IPS-20b (cell line): ENCODE measurements at regions not wholly inside any gene's neighbourhood (a gene's known extent, or its start where the extent isn't known, plus 50 kb on each side); places are given as distances from the start of the nearest gene placed in this dataset.

Source experiments
- H3K27ac ChIP-seq: one replicate; pipeline ENCODE4 v1.5.1; 2013; ENCODE audit warnings: low read length
- H3K27me3 ChIP-seq: 2 replicates; pipeline ENCODE4 v1.6.1; 2013; ENCODE audit warnings: mild to moderate bottlenecking, low read length, inconsistent platforms; ENCODE audit not compliant: insufficient read depth
- H3K36me3 ChIP-seq: 2 replicates; pipeline ENCODE4 v1.6.1; 2013; ENCODE audit warnings: low read depth, mild to moderate bottlenecking, inconsistent platforms, low read length, moderate library complexity; ENCODE audit not compliant: insufficient read depth
- H3K4me1 ChIP-seq: 2 replicates; pipeline ENCODE4 v1.6.1; 2013; ENCODE audit warnings: mild to moderate bottlenecking, control low read depth, inconsistent platforms, low read length, moderate library complexity; ENCODE audit not compliant: insufficient read depth
- H3K4me3 ChIP-seq: 2 replicates; pipeline ENCODE4 v1.5.1; 2013; ENCODE audit warnings: mild to moderate bottlenecking, low read length, inconsistent platforms
- H3K9ac ChIP-seq: 2 replicates; pipeline ENCODE4 v1.6.1; 2013; ENCODE audit warnings: low read depth, mild to moderate bottlenecking, inconsistent platforms, low read length, moderate library complexity
- H3K9me3 ChIP-seq: 2 replicates; pipeline ENCODE4 v1.6.1; 2013; ENCODE audit warnings: mild to moderate bottlenecking, low read depth, low read length, inconsistent platforms; ENCODE audit not compliant: insufficient read depth

DNA sequence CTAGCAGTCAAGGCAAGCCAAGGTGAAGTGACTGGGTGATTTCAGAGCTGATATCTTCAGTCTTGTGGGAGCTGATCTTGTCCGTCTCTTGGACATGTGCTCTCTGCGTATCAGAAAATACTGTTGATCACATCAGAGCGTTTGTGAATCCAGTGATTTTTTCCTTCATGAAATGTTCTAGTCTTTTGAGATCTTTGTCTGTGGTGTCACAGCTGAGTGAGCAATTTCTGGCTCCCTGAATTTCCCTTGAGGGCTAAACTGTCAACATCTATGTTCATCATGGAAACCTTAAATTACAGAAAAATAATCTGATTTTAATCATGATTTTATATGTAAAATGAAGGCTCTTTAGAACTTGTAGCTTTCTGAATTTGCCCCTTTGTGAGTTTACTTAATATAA lies 432.0 kb downstream of the CCDC85A start:
- Histone ChIP-seq H3K9ac (no peak overlapping the region), H3K9me3 (no peaks in the 10 kb centered on the region; the same call in 1 of the 2 replicates), H3K27ac (no peak overlapping the region), H3K27me3 (no peaks in the 10 kb centered on the region), H3K4me3 (no peak overlapping the region), H3K36me3 (no peaks in the 10 kb centered on the region), H3K4me1 (peaks cover under 1% of the 10 kb centered on the region; the same call in 1 of the 2 replicates)

DNA sequence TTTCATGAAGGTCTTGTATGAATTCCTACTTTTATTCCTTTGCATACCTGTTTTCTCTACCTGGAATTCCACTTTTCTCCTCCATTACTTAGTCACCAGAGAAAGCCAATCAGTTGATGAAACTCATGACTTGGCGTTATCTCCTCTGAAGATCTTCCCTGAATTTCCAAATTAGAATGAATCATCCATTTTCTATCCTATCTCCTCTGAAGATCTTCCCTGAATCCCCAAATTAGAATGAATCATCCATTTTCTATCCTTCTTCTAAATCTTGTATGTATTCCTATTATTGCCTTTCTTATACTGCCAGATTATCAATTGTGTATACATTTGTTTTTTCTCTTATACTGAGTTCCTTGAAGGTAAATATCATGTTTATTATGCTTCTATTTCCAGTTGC lies 440.4 kb downstream of the CCDC85A start:
- no peak overlapping the region for H3K27ac ChIP-seq
- H3K36me3 ChIP-seq = no peaks in the 10 kb centered on the region
- H3K27me3 ChIP-seq = no peaks in the 10 kb centered on the region
- H3K4me3 ChIP-seq = no peak overlapping the region
- no peaks in the 10 kb centered on the region for H3K4me1 ChIP-seq
- no peak overlapping the region for H3K9ac ChIP-seq
- no peaks in the 10 kb centered on the region; the same call in 1 of the 2 replicates for H3K9me3 ChIP-seq

DNA sequence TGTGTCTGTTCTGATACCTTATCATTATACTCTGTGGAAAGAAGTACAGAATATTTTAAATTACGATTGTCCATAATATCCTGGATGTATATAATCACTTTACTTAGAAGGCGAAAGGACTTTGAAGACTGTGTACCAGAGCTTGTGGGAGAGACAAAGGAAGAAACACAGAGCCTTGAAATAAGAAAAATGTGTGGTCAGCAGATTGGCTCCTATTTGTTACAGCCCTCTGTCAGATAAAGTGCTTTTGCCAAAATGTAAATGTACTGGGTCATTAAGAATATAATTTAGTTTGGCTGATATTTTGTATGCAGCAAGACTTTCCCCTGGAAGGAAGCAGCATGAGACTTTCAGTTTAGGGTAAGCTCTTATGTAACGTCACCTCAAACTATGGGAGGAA lies 443.1 kb downstream of the CCDC85A start:
- Histone ChIP-seq H3K27me3 (no peaks in the 10 kb centered on the region), H3K36me3 (no peaks in the 10 kb centered on the region), H3K4me1 (no peaks in the 10 kb centered on the region), H3K9ac (no peak overlapping the region), H3K4me3 (no peak overlapping the region), H3K27ac (no peak overlapping the region), H3K9me3 (no peaks in the 10 kb centered on the region)

DNA sequence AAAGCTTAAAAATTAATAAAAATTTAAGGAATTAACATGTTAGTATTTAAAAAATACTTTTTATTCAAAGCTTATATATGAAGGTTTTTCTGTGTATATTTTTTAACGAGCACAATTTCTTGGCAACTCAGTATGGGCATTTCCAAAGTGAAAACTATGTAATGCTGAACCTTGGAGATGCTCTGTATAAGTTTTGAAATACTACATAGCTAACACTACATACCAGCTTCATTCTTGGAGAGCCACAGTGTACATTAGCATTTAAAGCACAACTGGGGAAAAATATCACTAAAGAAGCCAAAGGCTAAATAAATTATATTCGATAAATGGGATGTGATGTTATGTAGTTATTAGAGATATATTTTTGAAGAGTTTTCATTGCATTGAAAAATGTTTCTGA lies 446.5 kb downstream of the CCDC85A start:
- Histone ChIP-seq H3K4me1 (no peaks in the 10 kb centered on the region), H3K27ac (no peak overlapping the region), H3K9ac (no peak overlapping the region), H3K4me3 (no peak overlapping the region), H3K9me3 (0 out of 2 replicates have a peak, but pooled peaks cover under 1% of the 10 kb centered on the region), H3K36me3 (no peaks in the 10 kb centered on the region), H3K27me3 (no peaks in the 10 kb centered on the region)

DNA sequence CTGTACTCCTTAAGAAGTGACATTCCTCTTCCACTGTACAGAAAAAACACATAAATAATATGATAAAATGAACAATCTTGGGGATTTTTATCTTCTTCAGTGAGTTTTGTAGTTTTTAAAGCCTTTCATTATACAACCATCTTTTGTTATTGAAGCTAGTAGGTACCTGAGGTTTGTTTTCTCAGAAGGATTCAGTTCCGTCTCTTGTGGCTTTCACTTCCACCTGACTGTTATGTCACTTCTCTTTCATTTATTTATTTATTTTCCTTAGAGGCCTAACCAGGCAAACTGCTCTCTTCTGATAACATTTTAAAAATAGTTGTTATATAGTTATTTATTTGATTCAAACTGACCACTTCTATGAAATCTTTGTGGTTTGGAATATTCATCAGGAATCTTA lies 464.2 kb downstream of the CCDC85A start:
- no peaks in the 10 kb centered on the region for H3K27me3 ChIP-seq
- no peaks in the 10 kb centered on the region for H3K4me1 ChIP-seq
- H3K4me3 ChIP-seq = no peak overlapping the region
- no peaks in the 10 kb centered on the region for H3K36me3 ChIP-seq
- no peak overlapping the region for H3K9ac ChIP-seq
- no peaks in the 10 kb centered on the region for H3K9me3 ChIP-seq
- no peak overlapping the region for H3K27ac ChIP-seq

DNA sequence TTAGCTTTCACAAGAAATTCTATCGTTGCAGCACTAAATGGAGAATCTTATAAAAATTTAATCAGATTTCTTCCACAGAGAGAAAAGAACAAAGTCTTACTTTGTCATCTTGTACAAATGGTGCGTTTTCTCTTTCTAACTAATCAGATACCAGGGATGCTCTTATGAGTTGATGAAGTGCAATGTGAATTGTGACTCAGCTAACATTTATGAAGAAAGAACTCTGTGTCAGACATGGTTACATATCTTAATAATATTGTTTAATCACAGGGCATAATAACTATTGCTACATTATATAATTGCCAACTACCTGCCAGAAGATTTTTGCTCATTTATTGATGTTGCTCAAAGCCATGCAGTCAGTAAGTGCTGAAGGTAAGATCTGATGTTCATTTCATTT lies 465.0 kb downstream of the CCDC85A start:
- Histone ChIP-seq H3K4me3 (no peak overlapping the region), H3K27ac (no peak overlapping the region), H3K27me3 (no peaks in the 10 kb centered on the region), H3K9ac (no peak overlapping the region), H3K4me1 (no peaks in the 10 kb centered on the region), H3K9me3 (no peaks in the 10 kb centered on the region), H3K36me3 (no peaks in the 10 kb centered on the region)

DNA sequence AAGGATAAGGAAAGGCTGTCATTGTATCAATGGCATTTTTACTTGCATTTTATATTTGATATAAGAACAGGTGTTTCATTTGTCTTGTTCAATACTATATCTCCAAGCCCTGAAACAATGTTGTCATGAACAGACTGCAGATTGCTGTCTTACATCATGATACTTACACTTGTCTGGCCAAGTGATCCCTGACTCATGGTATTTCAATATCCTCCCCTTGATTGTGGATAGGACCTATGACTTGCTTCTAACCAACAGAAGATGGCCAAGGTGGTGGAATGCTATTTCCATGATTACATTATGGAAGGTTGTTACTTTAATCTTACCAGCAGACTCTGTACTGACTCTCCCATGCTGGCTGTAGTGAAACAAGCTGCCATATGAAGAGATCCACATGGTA lies 471.1 kb downstream of the CCDC85A start:
- Histone ChIP-seq H3K36me3 (no peaks in the 10 kb centered on the region), H3K4me1 (no peaks in the 10 kb centered on the region), H3K4me3 (no peak overlapping the region), H3K27me3 (no peaks in the 10 kb centered on the region), H3K27ac (no peak overlapping the region), H3K9ac (no peak overlapping the region), H3K9me3 (no peaks in the 10 kb centered on the region)

DNA sequence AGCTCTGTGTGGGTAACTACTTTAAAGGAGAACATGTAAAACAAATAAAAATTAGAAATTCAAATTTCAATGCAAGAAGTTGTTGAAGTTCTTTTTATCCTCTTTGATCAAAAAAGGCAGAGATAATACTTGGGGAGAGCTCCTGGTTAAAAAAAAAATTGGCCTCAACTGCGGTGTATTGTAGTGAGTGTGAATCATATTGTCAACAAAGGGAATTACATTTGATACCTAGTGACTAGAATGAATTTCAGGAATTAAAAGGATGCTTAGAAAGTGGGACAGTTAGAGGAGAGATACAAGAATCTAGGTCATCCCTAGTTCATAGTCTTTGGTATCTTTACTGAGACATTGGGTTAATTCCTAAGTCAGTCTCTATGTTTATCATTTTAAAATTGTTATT lies 473.0 kb downstream of the CCDC85A start:
- Histone ChIP-seq H3K9ac (no peak overlapping the region), H3K4me1 (no peaks in the 10 kb centered on the region), H3K27me3 (no peaks in the 10 kb centered on the region), H3K9me3 (no peaks in the 10 kb centered on the region), H3K27ac (no peak overlapping the region), H3K36me3 (no peaks in the 10 kb centered on the region), H3K4me3 (no peak overlapping the region)

DNA sequence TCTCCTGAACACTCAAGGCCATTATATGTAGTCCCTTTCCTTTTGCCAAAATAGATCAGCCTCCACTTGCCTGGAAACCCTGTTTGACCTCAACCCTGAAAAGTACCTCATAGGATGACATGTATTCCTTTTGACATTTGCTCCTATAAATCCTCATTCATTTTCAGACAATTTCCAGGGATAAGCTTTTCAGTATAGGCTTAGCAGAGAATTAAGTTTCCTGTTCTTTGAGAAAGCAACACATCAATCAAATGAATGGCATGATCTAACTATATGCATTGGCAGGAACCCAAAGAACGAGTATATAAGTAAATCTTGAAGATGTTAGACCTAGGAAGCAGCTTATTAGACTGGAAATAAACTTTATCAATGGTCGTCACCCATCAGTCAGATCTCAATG lies 483.0 kb downstream of the CCDC85A start:
- H3K4me1 ChIP-seq = no peaks in the 10 kb centered on the region
- no peak overlapping the region for H3K4me3 ChIP-seq
- H3K27ac ChIP-seq = no peak overlapping the region
- no peaks in the 10 kb centered on the region for H3K36me3 ChIP-seq
- H3K9me3 ChIP-seq = no peaks in the 10 kb centered on the region
- H3K9ac ChIP-seq = no peak overlapping the region
- no peaks in the 10 kb centered on the region for H3K27me3 ChIP-seq

DNA sequence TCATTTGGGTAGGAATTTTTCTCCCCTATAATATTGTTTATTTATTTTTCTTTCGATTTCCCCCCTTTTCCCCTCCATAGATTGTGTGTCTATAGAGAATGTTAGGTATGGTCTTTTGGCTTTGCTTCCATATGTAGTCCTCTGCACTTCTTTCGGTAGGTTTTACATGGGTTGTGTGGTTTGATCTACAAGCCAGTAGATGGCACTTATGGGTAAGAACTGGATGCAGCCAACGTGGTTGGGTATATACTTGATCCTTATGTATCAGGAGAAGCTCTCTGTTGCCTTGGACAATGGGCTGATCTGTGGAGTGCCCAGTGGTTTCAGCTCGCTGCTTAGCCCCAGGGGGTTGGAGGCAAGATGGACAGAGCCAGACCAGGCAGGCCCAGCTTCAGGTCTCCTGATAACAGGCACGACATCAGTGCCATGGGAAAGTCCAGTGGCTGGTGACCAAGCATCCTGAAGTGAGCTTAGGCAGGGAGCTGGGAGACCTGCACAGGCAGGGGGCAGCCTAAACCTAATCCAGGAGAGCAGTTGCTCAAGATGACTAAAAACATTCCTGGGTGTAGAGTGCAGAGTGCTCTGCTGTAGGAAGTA lies 488.3 kb downstream of the CCDC85A start:
- no peak overlapping the region for H3K9ac ChIP-seq
- H3K27ac ChIP-seq = no peak overlapping the region
- H3K4me1 ChIP-seq = no peaks in the 10 kb centered on the region
- no peaks in the 10 kb centered on the region for H3K36me3 ChIP-seq
- no peaks in the 10 kb centered on the region for H3K27me3 ChIP-seq
- no peak overlapping the region for H3K4me3 ChIP-seq
- H3K9me3 ChIP-seq = peaks cover 18% of the 10 kb centered on the region

DNA sequence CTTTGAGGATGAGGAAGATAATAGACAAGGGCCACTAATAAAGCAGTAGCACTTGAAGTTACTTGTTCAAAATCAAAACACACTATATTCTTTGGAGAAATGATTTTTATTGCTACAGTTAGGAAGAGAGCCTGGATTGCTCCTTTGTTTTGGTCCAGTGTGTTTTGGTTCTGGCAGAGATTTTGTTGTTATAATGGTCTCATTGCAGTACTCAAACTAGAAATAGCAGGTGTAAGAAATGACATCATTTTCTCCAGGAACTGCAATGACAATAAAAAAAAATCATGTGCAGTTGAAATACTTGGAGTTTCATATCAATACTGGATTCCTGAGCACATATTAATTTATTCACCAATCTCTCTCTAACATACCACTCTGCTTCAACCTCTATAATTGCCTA lies 490.3 kb downstream of the CCDC85A start:
- H3K27me3 ChIP-seq = no peaks in the 10 kb centered on the region
- H3K4me1 ChIP-seq = no peaks in the 10 kb centered on the region
- H3K9me3 ChIP-seq = peaks cover 18% of the 10 kb centered on the region
- H3K27ac ChIP-seq = no peak overlapping the region
- H3K9ac ChIP-seq = no peak overlapping the region
- H3K4me3 ChIP-seq = no peak overlapping the region
- H3K36me3 ChIP-seq = no peaks in the 10 kb centered on the region

DNA sequence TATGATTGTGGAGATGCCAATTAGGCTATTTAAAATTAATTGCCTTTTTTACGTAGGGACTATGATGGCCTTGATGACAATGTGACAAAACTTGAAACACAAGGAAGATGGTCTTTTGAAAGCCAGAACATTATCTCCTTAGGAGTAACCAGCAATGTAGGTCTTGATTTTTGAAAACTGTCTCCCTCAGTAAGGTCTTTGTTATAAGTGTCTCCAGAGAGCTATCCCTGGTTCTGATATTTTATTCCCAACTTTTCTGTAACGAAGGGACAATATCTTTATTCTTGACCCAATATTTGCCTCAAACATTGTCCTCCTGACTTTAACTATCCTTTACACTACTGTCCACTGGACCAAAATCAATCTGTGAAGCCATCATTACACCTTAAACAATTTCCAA lies 493.2 kb downstream of the CCDC85A start:
- no peak overlapping the region for H3K27ac ChIP-seq
- no peaks in the 10 kb centered on the region for H3K36me3 ChIP-seq
- no peaks in the 10 kb centered on the region for H3K4me1 ChIP-seq
- H3K9me3 ChIP-seq = peaks cover 17% of the 10 kb centered on the region
- no peaks in the 10 kb centered on the region for H3K27me3 ChIP-seq
- H3K4me3 ChIP-seq = no peak overlapping the region
- no peak overlapping the region for H3K9ac ChIP-seq
